GM19463 (cell line): ENCODE measurements at regions not wholly inside any gene's neighbourhood (a gene's known extent, or its start where the extent isn't known, plus 50 kb on each side); places are given as distances from the start of the nearest gene placed in this dataset.
"Not testable (repeated sequence)": the region's sequence is repeated elsewhere in the genome, so short reads cannot be mapped to it uniquely, and the experiment has no call there.

Source experiments
- ATAC-seq: cut with Tn5 transposase; IDR thresholded peaks from one replicate; pipeline ENCODE4 v1.9.1; 2021; ENCODE audit warnings: mild to moderate bottlenecking, moderate library complexity; ENCODE audit not compliant: unreplicated experiment

GRCh38 chr14:83905157-83905556 is 1624.8 kb upstream of the FLRT2 start:
- ATAC-seq: no peak

- no peak for ATAC-seq
Measured at GRCh38 chr14:83908419-83908818, 1621.5 kb upstream of the FLRT2 start.

GRCh38 chr14:83909507-83909906 is 1620.4 kb upstream of the FLRT2 start:
- no peak for ATAC-seq

GRCh38 chr14:83912032-83912642 is 1617.8 kb upstream of the FLRT2 start:
- ATAC-seq: no peak

- ATAC-seq: no peak
Measured at GRCh38 chr14:83913476-83913875, 1616.5 kb upstream of the FLRT2 start.

GRCh38 chr14:83918546-83918945 is 1611.4 kb upstream of the FLRT2 start:
- ATAC-seq: no peak

GRCh38 chr14:83919675-83920074 is 1610.3 kb upstream of the FLRT2 start:
- ATAC-seq: not testable (repeated sequence)

GRCh38 chr14:83923842-83924241 is 1606.1 kb upstream of the FLRT2 start:
- no peak for ATAC-seq

GRCh38 chr14:83924259-83924658 is 1605.7 kb upstream of the FLRT2 start:
- no peak for ATAC-seq

GRCh38 chr14:83940253-83940652 is 1589.7 kb upstream of the FLRT2 start:
- no peak for ATAC-seq

- no peak for ATAC-seq
Measured at GRCh38 chr14:83958359-83958758, 1571.6 kb upstream of the FLRT2 start.

- ATAC-seq: no peak
Measured at GRCh38 chr14:83960832-83961512, 1569.0 kb upstream of the FLRT2 start.

- ATAC-seq: no peak
Measured at GRCh38 chr14:83969998-83970397, 1559.9 kb upstream of the FLRT2 start.

GRCh38 chr14:83972631-83973030 is 1557.3 kb upstream of the FLRT2 start:
- no peak for ATAC-seq

- ATAC-seq: no peak
Measured at GRCh38 chr14:83974647-83975163, 1555.2 kb upstream of the FLRT2 start.

- ATAC-seq: no peak
Measured at GRCh38 chr14:83975435-83975834, 1554.5 kb upstream of the FLRT2 start.

GRCh38 chr14:83975841-83976770 is 1553.8 kb upstream of the FLRT2 start:
- no peak for ATAC-seq

GRCh38 chr14:83977583-83977982 is 1552.4 kb upstream of the FLRT2 start:
- ATAC-seq: no peak

GRCh38 chr14:83981676-83982258 is 1548.2 kb upstream of the FLRT2 start:
- not testable (repeated sequence) for ATAC-seq

GRCh38 chr14:83988275-83988674 is 1541.7 kb upstream of the FLRT2 start:
- no peak for ATAC-seq

GRCh38 chr14:83991666-83992065 is 1538.3 kb upstream of the FLRT2 start:
- ATAC-seq: no peak
